RWPE1 (cell line): ENCODE measurements at regions not wholly inside any gene's neighbourhood (a gene's known extent, or its start where the extent isn't known, plus 50 kb on each side); places are given as distances from the start of the nearest gene placed in this dataset.

Experiments
- CTCF ChIA-PET: fragments of 350-600 bp; sonication (Branson Sonifier 250); formaldehyde crosslinking; extraction: SDS; loops from one replicate; lab custom pipeline; 2021; lab: Yijun Ruan, JAX
- POLR2A ChIA-PET: fragments of 400-600 bp; formaldehyde crosslinking; extraction: SDS; loops from one replicate; lab custom pipeline; 2020; ENCODE audit warnings: antibody characterized with exemption; ENCODE audit not compliant: low non-redundant PET; lab: Yijun Ruan, JAX
- DNase-seq: peaks from one replicate; pipeline ENCODE4 v3.0.0; 2012; ENCODE audit warnings: low spot score
- H3K27ac ChIP-seq: fragments of 450-650 bp; 2 replicates; pipeline ENCODE4 v1.5.1; 2017
- TF ChIP-seq, protein P1 (sequence below): fragments of 450-650 bp; conservative IDR thresholded peaks from 2 replicates; pipeline ENCODE4 v1.5.1; 2017; ENCODE audit warnings: low read depth, mild to moderate bottlenecking

DNA sequence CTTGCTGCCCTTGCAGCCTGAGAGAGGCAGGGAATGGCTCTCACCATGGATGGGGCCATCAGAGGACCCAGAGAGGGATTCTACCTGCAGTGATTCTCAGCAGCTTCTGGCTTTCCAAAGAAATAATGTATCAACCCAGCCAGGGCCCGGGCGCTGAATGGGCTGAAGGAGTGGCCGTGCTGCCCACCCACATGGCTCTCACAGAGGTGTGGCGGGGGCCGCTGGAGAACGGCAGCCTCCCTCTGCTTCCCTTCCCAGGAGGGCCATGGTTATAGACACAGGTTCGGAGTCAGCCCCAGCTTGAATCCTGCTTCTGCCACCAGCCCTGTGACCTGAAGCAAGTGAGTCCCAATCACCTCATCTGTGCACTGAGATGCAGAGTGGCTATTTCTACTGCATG lies 82.7 kb downstream of the THAP12 start:
- ChIA-PET POLR2A (no interaction called here), CTCF (no interaction called here)
- no peak for DNase-seq
- TF ChIP-seq, protein P1, sequence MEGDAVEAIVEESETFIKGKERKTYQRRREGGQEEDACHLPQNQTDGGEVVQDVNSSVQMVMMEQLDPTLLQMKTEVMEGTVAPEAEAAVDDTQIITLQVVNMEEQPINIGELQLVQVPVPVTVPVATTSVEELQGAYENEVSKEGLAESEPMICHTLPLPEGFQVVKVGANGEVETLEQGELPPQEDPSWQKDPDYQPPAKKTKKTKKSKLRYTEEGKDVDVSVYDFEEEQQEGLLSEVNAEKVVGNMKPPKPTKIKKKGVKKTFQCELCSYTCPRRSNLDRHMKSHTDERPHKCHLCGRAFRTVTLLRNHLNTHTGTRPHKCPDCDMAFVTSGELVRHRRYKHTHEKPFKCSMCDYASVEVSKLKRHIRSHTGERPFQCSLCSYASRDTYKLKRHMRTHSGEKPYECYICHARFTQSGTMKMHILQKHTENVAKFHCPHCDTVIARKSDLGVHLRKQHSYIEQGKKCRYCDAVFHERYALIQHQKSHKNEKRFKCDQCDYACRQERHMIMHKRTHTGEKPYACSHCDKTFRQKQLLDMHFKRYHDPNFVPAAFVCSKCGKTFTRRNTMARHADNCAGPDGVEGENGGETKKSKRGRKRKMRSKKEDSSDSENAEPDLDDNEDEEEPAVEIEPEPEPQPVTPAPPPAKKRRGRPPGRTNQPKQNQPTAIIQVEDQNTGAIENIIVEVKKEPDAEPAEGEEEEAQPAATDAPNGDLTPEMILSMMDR: no peak
- H3K27ac ChIP-seq: no peak overlapping the region

DNA sequence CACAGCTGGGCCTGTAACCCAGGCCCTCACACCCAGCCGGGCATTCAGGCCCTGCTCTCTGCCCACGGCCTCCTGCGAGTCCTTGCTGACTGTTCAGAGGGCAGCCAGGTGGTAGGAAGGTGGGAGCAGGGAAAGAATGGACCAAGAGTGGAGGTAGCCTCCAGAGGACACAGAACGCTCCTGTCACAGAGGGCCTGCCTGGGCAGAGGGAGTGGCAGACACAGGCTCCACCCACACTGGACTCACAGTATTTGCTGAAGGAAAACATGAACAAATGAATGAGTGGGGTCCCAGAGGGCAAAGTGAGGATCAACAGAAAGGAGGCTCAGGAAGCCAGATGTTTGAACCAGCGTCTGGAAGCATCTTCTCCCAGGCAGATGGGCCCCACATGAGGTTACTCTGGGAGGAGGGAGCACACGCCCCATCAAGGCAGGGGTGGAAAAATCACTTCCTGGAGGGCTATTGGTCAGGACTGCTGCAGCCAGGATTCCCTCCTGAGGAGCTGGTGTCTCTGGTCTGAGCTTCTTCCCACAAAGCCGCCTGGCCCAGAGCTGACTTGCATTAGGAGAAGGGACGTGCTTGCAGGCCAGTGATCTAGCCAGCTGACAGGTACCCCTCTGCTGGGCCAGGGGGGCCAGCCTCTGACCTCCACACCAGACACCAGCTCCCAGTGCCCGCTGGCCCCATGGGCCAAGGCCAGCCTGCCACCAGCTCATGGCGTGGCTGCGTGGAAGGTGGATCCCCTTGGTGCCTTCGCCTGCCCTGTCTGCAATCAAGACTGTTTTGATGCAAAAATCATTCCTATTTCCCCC lies 84.0 kb downstream of the THAP12 start:
- no peak for DNase-seq
- ChIA-PET POLR2A (no interaction called here), CTCF (no interaction called here)
- no peak overlapping the region for H3K27ac ChIP-seq
- TF ChIP-seq, protein P1: no peak

DNA sequence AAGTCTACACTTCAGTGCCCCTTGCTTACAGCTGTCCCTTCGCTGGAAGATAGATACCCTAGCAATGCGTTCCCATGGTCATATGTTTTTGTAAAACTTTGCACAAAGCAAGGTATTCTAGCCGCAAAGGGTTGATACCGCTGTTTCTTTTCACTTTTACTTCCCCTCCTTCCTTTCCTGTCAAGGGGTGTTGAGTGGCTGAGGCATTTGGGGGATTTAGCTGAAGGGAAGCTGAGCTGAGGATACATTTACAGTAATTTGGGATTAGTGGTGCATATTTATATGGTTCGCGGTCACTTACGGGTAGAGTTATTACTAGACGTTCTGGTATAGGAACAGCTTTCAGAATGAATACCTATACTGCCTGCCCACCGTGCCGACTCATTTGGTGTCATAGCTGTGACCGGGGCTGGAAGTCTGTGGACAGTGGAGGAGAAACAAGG lies 86.9 kb upstream of the WNT11 start:
- TF ChIP-seq, protein P1: no peak
- no peak overlapping the region for H3K27ac ChIP-seq
- ChIA-PET CTCF (interaction anchor here (0.7 to 1.6 kb wide), 2 partner anchors 13 to 85 kb away, joined by 6 to 9 read pairs; no protein-coding TSS in a partner anchor), POLR2A (no interaction called here)
- DNase-seq: no peak

DNA sequence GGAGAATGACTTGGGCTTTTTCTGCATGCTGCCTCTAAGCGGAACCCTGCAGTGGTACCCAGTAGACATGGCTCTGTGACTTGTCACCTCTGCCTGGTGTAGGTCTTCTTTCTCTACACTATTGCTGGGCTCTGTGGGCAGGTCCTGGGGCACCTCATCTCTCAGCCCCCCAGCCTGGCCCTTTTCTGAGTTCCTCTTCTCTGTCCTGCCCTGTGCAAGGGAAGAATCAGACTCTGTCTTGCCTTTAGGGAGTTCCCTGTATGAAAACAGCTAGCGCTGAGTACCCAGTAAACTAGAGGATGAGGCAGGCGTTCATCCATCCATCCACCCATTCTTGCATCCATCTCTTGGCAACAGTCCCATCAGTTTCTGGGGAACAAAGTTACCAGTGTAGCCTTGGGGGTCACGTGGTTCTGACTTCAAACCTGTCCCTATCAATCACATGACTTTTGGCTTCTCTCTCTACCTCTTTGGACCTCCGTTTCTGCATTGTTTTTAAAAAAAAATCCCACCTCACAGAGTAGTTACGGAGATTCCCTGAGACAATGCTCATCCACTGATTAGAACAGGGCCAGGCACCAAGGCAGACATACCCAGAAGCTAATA lies 86.4 kb upstream of the WNT11 start:
- no peak overlapping the region for H3K27ac ChIP-seq
- TF ChIP-seq, protein P1: no peak
- DNase-seq: no peak
- ChIA-PET POLR2A (no interaction called here), CTCF (interaction anchor here (0.6 to 0.7 kb wide), 2 partner anchors 84 to 570 kb away, joined by 3 to 9 read pairs; no protein-coding TSS in a partner anchor)

DNA sequence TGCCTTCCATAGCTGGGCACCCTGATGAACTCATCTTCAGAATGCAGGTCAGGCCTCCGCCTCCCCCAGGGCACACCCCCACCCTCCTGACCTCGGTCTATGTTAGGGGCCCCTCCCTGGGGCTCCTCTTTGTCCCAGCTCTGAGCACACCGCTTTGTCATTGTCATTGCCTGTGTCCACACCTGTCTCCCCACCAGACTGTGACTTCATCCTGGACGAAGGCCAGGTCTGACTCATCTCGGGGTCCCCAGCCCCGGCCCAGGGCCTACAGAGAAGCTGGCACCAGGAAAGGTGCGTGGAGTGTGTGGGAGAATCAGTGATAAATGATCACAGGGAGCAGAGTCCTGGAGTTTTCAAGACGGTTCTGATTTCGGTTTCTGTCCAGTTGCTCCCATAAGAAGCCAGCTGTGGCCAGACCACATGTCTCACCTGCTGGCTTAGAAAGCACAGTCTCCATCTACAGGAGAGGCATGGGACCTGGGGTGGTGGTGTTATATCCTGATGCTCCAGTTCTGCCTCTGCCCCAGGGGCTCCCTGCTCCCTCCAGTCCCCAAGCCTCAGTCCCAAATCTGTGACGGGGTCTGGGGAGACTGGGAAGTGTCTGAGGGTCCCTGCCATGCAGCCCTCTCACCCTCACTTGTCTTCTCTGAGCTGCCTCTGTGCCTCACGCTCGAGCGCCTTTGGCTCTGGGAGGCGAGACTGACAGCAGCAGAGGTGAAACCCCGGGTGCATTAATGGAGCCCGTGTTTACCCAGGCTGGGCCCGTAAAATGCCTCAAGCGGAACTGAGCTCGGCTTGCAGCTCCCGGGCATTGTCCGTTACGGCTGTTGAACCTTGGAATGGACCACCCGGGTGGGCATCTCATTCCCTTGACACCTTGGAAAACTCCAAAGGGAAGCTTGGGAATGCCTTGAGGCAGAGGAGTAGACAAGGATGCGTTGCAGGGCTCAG lies 85.5 kb upstream of the WNT11 start:
- POLR2A ChIA-PET: no interaction called here
- CTCF ChIA-PET: interaction anchor here (0.6 kb wide), 1 partner anchor 569 kb away, joined by 3 read pairs; no protein-coding TSS in a partner anchor
- no peak for DNase-seq
- H3K27ac ChIP-seq: no peak overlapping the region
- TF ChIP-seq, protein P1: no peak
